B cell (primary cell): ENCODE measurements at regions not wholly inside any gene's neighbourhood (a gene's known extent, or its start where the extent isn't known, plus 50 kb on each side); places are given as distances from the start of the nearest gene placed in this dataset.

Experiments used
- ATAC-seq: fragments of 200-7000 bp; cut with Tn5 transposase; one replicate; pipeline ENCODE4 v1.10.0; 2021; ENCODE audit warnings: low read depth, mild to moderate bottlenecking, moderate number of reproducible peaks, moderate library complexity
- CTCF ChIA-PET: fragments of 350-600 bp; sonication (Branson Sonifier 250); formaldehyde crosslinking; loops from one replicate; lab custom pipeline; 2021; ENCODE audit warnings: antibody characterized with exemption, inconsistent platforms; lab: Charles Lee
- POLR2A ChIA-PET: fragments of 350-600 bp; sonication (Branson Sonifier 250); formaldehyde crosslinking; loops from one replicate; lab custom pipeline; 2021; ENCODE audit warnings: antibody characterized with exemption; lab: Charles Lee
- DNase-seq: peaks from one replicate; pipeline ENCODE4 v3.0.0; 2013
- H2AFZ ChIP-seq: 2 replicates; pipeline ENCODE4 v1.6.1; 2012; ENCODE audit warnings: mild to moderate bottlenecking, low read depth, low read length; ENCODE audit not compliant: insufficient read depth, poor library complexity, severe bottlenecking
- H3K27ac ChIP-seq, 2 donors: 1 replicate in 1 of 2; 2 replicates in 1 of 2; pipeline ENCODE4 v1.5.1; 2012 to 2013; ENCODE audit warnings: low read length in 2 of 2, mild to moderate bottlenecking in 2 of 2, moderate library complexity in 1 of 2
- H3K27me3 ChIP-seq, 4 experiments: fragments of 200-600 bp in 1 of 4; sonication (generic) in 1 of 4; replicated peaks in 1 of 4; 1 replicate in 2 of 4; 2 replicates in 2 of 4; pipeline versions ENCODE4 v1.6.1 to v1.7.0; 2013 to 2016; ENCODE audit warnings: low read length in 3 of 4, mild to moderate bottlenecking in 2 of 4, mixed read lengths in 1 of 4, moderate library complexity in 1 of 4; ENCODE audit not compliant: insufficient read depth in 4 of 4, control insufficient read depth in 3 of 4; ENCODE audit errors: control extremely low read depth in 1 of 4
- H3K36me3 ChIP-seq, 2 experiments: replicated peaks in 1 of 2; 1 replicate in 1 of 2; 2 replicates in 1 of 2; pipeline versions ENCODE4 v1.6.1 to v1.7.1; 2013; ENCODE audit warnings: low read length in 1 of 2; ENCODE audit not compliant: insufficient read depth in 2 of 2, control insufficient read depth in 1 of 2; ENCODE audit errors: control extremely low read depth in 1 of 2, extremely low read depth in 1 of 2
- H3K4me1 ChIP-seq, 2 donors: fragments of 200-600 bp in 1 of 2; sonication (generic) in 1 of 2; 1 replicate in 1 of 2; 2 replicates in 1 of 2; pipeline versions ENCODE4 v1.5.1 to v1.6.1; 2013 to 2017; ENCODE audit warnings: low read length in 2 of 2; ENCODE audit not compliant: control insufficient read depth in 2 of 2, insufficient read depth in 2 of 2
- H3K4me2 ChIP-seq: replicated peaks from 2 replicates; pipeline ENCODE3; 2012; ENCODE audit warnings: mild to moderate bottlenecking, low read depth, low read length; ENCODE audit not compliant: poor library complexity, severe bottlenecking
- H3K4me3 ChIP-seq, 5 experiments: fragments of 200-600 bp in 1 of 5; sonication (generic) in 1 of 5; 1 replicate in 3 of 5; 2 replicates in 2 of 5; pipeline versions ENCODE4 v1.5.1 to v1.7.0; 2011 to 2016; ENCODE audit warnings: low read length in 4 of 5, mild to moderate bottlenecking in 4 of 5, low read depth in 2 of 5, control low read depth in 1 of 5, moderate library complexity in 1 of 5; ENCODE audit not compliant: insufficient read depth in 1 of 5; ENCODE audit errors: control extremely low read depth in 1 of 5, extremely low read depth in 1 of 5
- H3K79me2 ChIP-seq: fragments of 200-600 bp; sonication (generic); one replicate; pipeline ENCODE4 v1.6.0; 2016; ENCODE audit warnings: low read length; ENCODE audit not compliant: control insufficient read depth, insufficient read depth
- H3K9ac ChIP-seq: fragments of 200-600 bp; sonication (generic); 2 replicates; pipeline ENCODE4 v1.6.1; 2017; ENCODE audit warnings: mild to moderate bottlenecking, low read length, moderate library complexity
- H3K9me3 ChIP-seq, 3 donors: one replicate each; pipeline versions ENCODE4 v1.6.1 to v1.7.1; 2013; ENCODE audit warnings: low read length in 2 of 3; ENCODE audit not compliant: control insufficient read depth in 2 of 3, insufficient read depth in 1 of 3; ENCODE audit errors: control extremely low read depth in 1 of 3
- H4K20me1 ChIP-seq: 2 replicates; pipeline ENCODE4 v1.6.0; 2012; ENCODE audit warnings: mild to moderate bottlenecking, low read length; ENCODE audit not compliant: insufficient read depth, control insufficient read depth, poor library complexity, severe bottlenecking
- H3K27ac Mint-ChIP-seq: one replicate; pipeline ENCODE4 v1.8.0; 2021; ENCODE audit warnings: mixed read lengths
- H3K27me3 Mint-ChIP-seq: one replicate; pipeline ENCODE4 v1.8.0; 2021; ENCODE audit warnings: mixed read lengths
- H3K4me1 Mint-ChIP-seq: one replicate; pipeline ENCODE4 v1.8.0; 2021; ENCODE audit warnings: mixed read lengths
- H3K4me3 Mint-ChIP-seq: one replicate; pipeline ENCODE4 v1.8.0; 2021; ENCODE audit warnings: mixed read lengths
- H3K9me3 Mint-ChIP-seq: one replicate; pipeline ENCODE4 v1.8.0; 2022; ENCODE audit warnings: mixed read lengths; ENCODE audit not compliant: insufficient read depth
- EZH2 ChIP-seq: IDR thresholded peaks from 2 replicates; pipeline ENCODE4 v1.6.1; 2012; ENCODE audit warnings: borderline replicate concordance, low read depth, mild to moderate bottlenecking, moderate library complexity, low read length; ENCODE audit not compliant: insufficient read depth, poor library complexity, severe bottlenecking
- WGBS: methylation state at CpG from one replicate; pipeline ENCODE4 v1.1.5; 2013; ENCODE audit warnings: missing lambda C conversion rate; ENCODE audit not compliant: insufficient coverage; 5-methylcytosine and 5-hydroxymethylcytosine counted together
- intact Hi-C: fragments of 100-400 bp; cut with micrococcal nuclease; formaldehyde crosslinking; loops from one replicate; pipeline ENCODE4 v1.10.0; 2022
- TF ChIP-seq, protein P1 (sequence below): fragments of 200-600 bp; IDR thresholded peaks from one replicate; pipeline ENCODE4 v1.8.0; 2022; ENCODE audit warnings: antibody characterized with exemption, mild to moderate bottlenecking

GRCh38 chr7:73931502-73931901 lies 70.5 kb downstream of the TMEM270 start:
- no peaks in the 10 kb centered on the region for H3K79me2 ChIP-seq
- no peak overlapping the region for H3K4me2 ChIP-seq
- no peak overlapping the region for H2AFZ ChIP-seq
- H3K27me3 ChIP-seq, result no peaks in the 10 kb centered on the region
- H3K4me1 ChIP-seq, result no peaks in the 10 kb centered on the region
- Mint-ChIP-seq H3K9me3 (no peaks in the 10 kb centered on the region), H3K27me3 (peaks cover 26% of the 10 kb centered on the region), H3K27ac (no peak overlapping the region), H3K4me3 (no peak overlapping the region), H3K4me1 (no peaks in the 10 kb centered on the region)
- no peak overlapping the region for H3K27ac ChIP-seq
- ChIA-PET POLR2A (no interaction called here), CTCF (no interaction called here)
- intact Hi-C loops, result no loop called here
- no peaks in the 10 kb centered on the region for H3K36me3 ChIP-seq
- no peak overlapping the region for H3K4me3 ChIP-seq
- peaks cover 0 to 4% (median 0%) of the 10 kb centered on the region in 3 donors for H3K9me3 ChIP-seq
- 100% methylated on average over 1 of the region's 5 CpGs for WGBS
- ATAC-seq (no peak), DNase-seq (no peak)
- no peaks in the 10 kb centered on the region for H4K20me1 ChIP-seq
- H3K9ac ChIP-seq, result no peak overlapping the region
- no peak for TF ChIP-seq EZH2
- TF ChIP-seq, protein P1, sequence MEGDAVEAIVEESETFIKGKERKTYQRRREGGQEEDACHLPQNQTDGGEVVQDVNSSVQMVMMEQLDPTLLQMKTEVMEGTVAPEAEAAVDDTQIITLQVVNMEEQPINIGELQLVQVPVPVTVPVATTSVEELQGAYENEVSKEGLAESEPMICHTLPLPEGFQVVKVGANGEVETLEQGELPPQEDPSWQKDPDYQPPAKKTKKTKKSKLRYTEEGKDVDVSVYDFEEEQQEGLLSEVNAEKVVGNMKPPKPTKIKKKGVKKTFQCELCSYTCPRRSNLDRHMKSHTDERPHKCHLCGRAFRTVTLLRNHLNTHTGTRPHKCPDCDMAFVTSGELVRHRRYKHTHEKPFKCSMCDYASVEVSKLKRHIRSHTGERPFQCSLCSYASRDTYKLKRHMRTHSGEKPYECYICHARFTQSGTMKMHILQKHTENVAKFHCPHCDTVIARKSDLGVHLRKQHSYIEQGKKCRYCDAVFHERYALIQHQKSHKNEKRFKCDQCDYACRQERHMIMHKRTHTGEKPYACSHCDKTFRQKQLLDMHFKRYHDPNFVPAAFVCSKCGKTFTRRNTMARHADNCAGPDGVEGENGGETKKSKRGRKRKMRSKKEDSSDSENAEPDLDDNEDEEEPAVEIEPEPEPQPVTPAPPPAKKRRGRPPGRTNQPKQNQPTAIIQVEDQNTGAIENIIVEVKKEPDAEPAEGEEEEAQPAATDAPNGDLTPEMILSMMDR, result no peak

- peaks cover 0 to 4% (median 0%) of the 10 kb centered on the region in 3 donors for H3K9me3 ChIP-seq
- H3K4me2 ChIP-seq, result no peak overlapping the region
- intact Hi-C loops, result no loop called here
- no peak for DNase-seq
- H4K20me1 ChIP-seq, result no peaks in the 10 kb centered on the region
- no peaks in the 10 kb centered on the region for H3K4me1 Mint-ChIP-seq
- no peaks in the 10 kb centered on the region for H3K9me3 Mint-ChIP-seq
- H3K36me3 ChIP-seq, result no peaks in the 10 kb centered on the region
- WGBS, result 100% methylated on average over 1 of the region's 4 CpGs
- H3K27ac Mint-ChIP-seq, result no peak overlapping the region
- no peaks in the 10 kb centered on the region for H3K27me3 ChIP-seq
- H3K4me3 Mint-ChIP-seq, result no peak overlapping the region
- ATAC-seq, result no peak
- H3K27me3 Mint-ChIP-seq, result peaks cover 22% of the 10 kb centered on the region
- CTCF ChIA-PET, result no interaction called here
- no peak overlapping the region for H3K4me3 ChIP-seq
- H3K79me2 ChIP-seq, result no peaks in the 10 kb centered on the region
- H3K9ac ChIP-seq, result no peak overlapping the region
- no peaks in the 10 kb centered on the region for H3K4me1 ChIP-seq
- H2AFZ ChIP-seq, result no peak overlapping the region
- POLR2A ChIA-PET, result no interaction called here
- H3K27ac ChIP-seq, result no peak overlapping the region
- TF ChIP-seq EZH2, result no peak
- TF ChIP-seq, protein P1, result no peak
Measured at GRCh38 chr7:73932364-73932763, 71.4 kb downstream of the TMEM270 start.
